GM18517 (cell line): ENCODE measurements at regions not wholly inside any gene's neighbourhood (a gene's known extent, or its start where the extent isn't known, plus 50 kb on each side); places are given as distances from the start of the nearest gene placed in this dataset.

ENCODE experiments used
- ATAC-seq: cut with Tn5 transposase; IDR thresholded peaks from one replicate; pipeline ENCODE4 v1.9.1; 2021; ENCODE audit warnings: mild to moderate bottlenecking, moderate library complexity; ENCODE audit not compliant: unreplicated experiment

GRCh38 chr2:133666621-133667020 is 98.4 kb upstream of the NCKAP5 start:
- no peak for ATAC-seq

- no peak for ATAC-seq
These were observed 98.8 kb upstream of the NCKAP5 start for GRCh38 chr2:133667085-133667484.

GRCh38 chr2:133667968-133668367 is 99.7 kb upstream of the NCKAP5 start:
- ATAC-seq: no peak

- no peak for ATAC-seq
These were observed 100.3 kb upstream of the NCKAP5 start for GRCh38 chr2:133668547-133668946.

- ATAC-seq: no peak
These were observed 105.1 kb upstream of the NCKAP5 start for GRCh38 chr2:133673305-133673905.

DNA sequence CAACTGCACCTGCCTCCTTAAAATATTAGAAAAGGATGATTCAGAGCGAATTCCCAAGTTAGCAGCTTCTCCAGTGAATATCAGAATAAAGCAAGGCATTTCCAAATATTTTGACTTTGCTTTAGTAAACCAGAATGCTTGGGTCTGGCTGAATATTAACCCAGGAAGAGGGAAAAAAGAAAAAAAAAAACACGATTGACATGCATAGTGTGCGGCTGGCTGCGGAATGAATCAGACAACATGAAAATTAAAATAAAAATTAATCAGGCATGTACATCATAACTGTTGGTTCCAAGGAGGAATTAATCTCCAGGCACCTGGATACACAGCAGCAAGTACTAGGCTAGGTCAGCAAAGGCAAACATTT is 105.8 kb upstream of the NCKAP5 start:
- no peak for ATAC-seq

DNA sequence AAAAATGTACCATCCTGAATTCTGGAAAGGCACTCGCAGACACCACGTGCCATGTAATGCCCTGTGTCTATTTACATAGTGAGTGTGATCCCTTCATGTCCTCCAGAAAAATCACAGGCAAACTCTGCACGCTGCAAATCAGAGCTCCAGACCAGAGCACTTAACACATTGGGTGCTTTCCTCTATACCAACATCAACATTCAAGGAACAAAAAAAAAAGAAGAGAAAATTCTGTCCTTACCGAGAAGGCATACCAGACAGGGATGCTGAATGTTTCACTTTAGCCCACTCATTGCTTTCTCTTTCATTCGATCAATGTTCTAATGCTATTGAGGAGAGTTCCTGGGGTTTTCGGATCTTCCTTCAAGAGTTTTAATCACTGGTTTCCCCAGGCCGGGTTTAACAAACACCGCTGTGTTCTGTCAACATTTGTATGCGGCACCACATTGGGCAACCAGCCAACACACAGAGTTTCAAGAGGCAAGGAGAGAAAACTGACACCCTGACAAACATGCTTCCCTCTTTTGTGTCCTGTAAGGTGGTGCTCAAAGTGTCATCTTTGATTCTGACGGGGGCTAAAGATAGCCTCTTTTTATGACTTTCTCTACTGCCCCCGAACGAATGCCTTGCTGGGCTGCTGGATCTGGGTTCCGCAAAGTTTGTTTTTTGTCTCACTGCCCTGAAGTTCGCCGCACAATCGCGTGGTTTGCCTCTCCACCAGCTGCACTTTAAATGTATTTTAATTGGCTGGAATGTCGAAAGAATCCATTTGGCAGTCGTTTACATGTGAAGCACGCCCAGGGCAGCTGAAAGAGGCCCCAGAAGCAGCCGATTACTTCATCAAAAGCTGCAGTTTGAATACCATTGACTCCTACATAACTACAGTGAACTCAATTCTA is 106.4 kb upstream of the NCKAP5 start:
- no peak for ATAC-seq

- ATAC-seq: no peak
These were observed 108.3 kb upstream of the NCKAP5 start for GRCh38 chr2:133676392-133677130.

GRCh38 chr2:133680343-133681049 is 112.2 kb upstream of the NCKAP5 start:
- ATAC-seq: no peak

GRCh38 chr2:133682347-133682746 is 114.1 kb upstream of the NCKAP5 start:
- no peak for ATAC-seq

DNA sequence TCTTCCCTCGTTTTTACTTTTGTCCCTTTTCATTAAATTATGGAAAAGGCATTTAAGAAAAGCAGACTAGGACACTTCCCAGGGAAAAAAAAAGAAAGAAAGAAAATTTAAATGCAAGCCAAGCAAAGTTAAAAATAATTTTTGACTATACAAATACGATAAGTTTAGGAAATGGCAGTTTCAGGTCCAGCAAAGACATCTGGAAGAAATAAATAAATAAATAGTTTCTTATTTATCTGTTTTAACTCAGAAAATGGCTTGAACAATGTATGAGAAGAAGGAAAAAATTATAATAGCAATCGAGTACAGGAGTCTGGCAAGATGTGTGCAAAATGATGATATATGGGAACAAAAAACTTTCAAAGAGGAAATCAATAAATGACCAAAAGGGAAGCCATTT is 114.6 kb upstream of the NCKAP5 start:
- no peak for ATAC-seq

DNA sequence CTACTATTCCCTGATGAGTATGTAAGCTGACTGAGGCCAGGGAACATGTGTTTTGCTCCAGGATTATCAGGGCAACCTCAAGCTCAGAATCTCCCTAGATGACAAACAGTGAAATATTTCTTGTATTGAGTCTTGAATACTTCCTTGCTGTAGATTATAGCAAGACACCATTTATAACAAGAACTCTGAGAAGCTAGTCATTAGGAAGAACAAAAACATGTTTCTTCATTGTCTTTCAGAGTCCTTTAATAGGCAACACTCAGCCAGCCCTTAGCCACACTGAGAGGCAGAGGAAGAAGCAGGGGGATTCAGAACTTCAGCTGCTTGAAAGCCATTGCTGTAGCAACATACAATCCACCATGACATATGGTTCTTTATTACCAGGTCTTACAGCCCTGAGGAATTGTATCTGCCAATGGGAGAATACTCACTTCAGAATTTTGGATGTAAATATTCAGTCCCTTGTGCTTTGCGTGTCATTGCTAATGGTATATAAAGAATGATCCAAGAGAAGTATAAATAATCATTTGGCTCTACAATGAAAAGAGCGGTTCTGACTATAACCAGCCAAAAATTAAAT is 117.5 kb upstream of the NCKAP5 start:
- no peak for ATAC-seq

- no peak for ATAC-seq
These were observed 122.5 kb upstream of the NCKAP5 start for GRCh38 chr2:133690780-133691179.

DNA sequence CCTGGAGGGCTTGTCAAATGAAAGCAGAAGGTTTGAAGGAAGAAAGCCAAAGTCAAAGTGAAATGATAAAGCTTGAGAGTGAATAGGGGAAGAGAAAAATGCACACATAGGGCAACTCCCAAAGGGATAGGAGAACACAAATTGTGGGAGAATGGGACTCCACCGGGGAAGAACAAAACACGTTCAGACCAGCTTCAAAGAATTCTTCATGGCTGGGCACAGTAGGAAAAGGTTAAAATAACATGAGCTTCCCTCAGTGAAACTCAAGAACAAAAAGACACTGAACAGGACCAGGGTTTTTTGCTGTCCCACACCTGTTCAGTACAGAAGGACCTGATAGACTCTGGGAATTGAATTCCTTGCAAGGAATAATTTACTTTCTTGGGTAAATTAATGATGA is 123.1 kb upstream of the NCKAP5 start:
- ATAC-seq: no peak

DNA sequence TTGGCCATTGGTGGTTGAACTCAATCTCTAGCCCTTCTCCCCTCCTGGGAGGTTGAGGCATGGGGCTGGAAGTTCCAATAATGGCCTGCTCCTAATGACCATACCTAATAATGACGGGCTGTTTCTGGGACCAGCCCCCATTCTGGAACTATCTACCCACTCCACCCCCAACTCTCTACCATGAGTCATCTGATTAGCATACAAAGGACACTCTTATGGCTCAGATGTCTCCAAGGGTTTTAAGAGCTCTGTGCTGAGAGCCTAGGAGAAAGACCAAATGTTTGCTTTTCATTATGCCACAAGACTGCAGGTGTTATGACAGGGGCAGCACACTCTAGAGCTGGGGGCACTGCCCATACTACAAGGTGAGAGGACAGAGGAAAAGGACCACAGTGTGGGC is 137.0 kb upstream of the NCKAP5 start:
- ATAC-seq: no peak

- no peak for ATAC-seq
These were observed 142.3 kb upstream of the NCKAP5 start for GRCh38 chr2:133710613-133711012.

DNA sequence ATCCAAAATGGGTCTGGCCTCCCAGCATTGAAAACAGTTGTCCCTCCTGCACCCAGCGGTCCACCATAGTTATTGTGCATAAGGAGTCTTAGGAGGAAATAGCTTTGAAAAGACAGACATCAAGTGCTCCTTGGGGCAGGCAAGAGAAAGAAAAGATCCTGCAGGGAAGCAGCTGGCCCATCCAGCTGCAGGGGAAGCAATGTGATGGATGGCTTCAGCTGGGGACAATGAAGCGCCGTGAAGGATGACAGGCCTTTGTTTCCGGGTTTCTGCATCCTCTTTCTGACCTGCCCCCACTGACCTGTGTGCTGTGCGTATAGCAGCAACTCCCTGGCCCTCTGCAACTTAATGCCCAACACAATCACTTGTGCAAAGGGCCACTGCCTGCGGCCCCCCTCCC is 142.9 kb upstream of the NCKAP5 start:
- ATAC-seq: no peak

DNA sequence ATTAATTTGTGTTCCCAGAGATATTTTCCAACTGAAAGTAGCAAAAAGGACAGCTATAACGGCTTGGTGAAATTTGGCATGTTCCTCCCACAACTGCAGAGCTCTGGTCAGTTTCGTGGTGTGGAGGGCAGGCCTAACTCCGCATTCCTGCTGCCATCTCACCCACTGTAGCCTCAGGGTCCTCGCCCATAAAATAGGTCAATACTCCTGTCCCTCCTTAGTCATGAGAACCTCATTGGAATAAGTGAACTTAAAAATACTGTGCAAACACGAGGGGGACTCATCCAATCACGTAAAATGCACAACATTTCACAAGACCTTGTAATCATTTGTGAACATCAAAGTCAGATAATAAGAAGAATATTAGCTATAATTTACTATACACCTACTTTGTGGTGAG is 143.5 kb upstream of the NCKAP5 start:
- no peak for ATAC-seq

- ATAC-seq: no peak
These were observed 144.1 kb upstream of the NCKAP5 start for GRCh38 chr2:133712369-133712768.

GRCh38 chr2:133713049-133713580 is 144.9 kb upstream of the NCKAP5 start:
- no peak for ATAC-seq

DNA sequence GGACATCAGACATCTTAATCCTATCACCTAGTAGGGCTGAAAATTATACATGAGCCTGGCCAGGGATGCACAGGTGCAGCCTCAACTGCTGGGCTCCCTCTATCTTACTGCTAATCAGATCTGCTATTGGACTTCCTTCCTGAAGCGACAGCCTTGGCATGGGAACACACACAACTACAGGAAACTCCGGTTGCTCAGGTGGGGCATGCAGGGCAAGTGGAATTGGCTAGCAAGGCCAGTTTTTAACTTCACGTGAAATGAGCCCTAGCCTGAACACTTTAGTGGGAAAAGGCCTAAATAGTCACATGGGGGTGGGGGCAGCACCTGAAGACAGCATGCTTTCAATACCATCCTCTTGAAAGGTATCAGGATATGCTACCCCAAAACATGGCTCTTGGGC is 147.9 kb upstream of the NCKAP5 start:
- ATAC-seq: no peak
